ENCODE measurements at regions not wholly inside any gene's neighbourhood (a gene's known extent, or its start where the extent isn't known, plus 50 kb on each side); places are given as distances from the start of the nearest gene placed in this dataset.

- ATAC-seq (no peak), DNase-seq (ENCODE audit: low read depth, low spot score) (no peak)
- Histone ChIP-seq H3K4me3 (replicated peaks in 1 of 2; ENCODE audit: low read depth in 1 of 2, low read length in 2 of 2) (no peak overlapping the region), H3K4me2 (ENCODE audit: low read length) (no peak overlapping the region), H3K27me3 (ENCODE audit: insufficient read depth, low read length) (no peaks in the 10 kb centered on the region), H3K9me2 (ENCODE audit: insufficient read depth) (no peaks in the 10 kb centered on the region), H2AFZ (ENCODE audit: low read depth, low read length, poor library complexity, severe bottlenecking) (no peak overlapping the region), H3K79me2 (ENCODE audit: insufficient read depth, low read length) (no peaks in the 10 kb centered on the region), H3K9me3 (ENCODE audit: control insufficient read depth in 1 of 2, insufficient read depth in 1 of 2, low read depth in 1 of 2, low read length in 2 of 2) (no peaks in the 10 kb centered on the region), H4K20me1 (ENCODE audit: insufficient read depth) (no peaks in the 10 kb centered on the region), H3K4me1 (ENCODE audit: control insufficient read depth in 1 of 2, insufficient read depth in 2 of 2, low read length in 2 of 2) (no peaks in the 10 kb centered on the region), H3K9ac (ENCODE audit: low read length) (no peak overlapping the region), H3K27ac (ENCODE audit: low read depth, low read length) (no peak overlapping the region), H3K36me3 (ENCODE audit: control insufficient read depth in 1 of 2, insufficient read depth in 2 of 2, low read length in 2 of 2) (no peaks in the 10 kb centered on the region)
- intact Hi-C loops (cut with micrococcal nuclease) = no loop called here
- POLR2A ChIA-PET = no interaction called here
- BruUV-seq (replicated peaks) = no TSS peak
- CTCF ChIA-PET = interaction anchor here (2.3 kb wide), 1 partner anchor 11 kb away, joined by 9 read pairs; no protein-coding TSS in a partner anchor
- RAD21 ChIA-PET (ENCODE audit: low non-redundant PET in 1 of 2, low total read pairs in 2 of 2, uncharacterized antibody in 2 of 2, unreplicated experiment in 2 of 2) = no interaction called here
- no peak for TF ChIP-seq ZFX (IDR thresholded peaks at IDR 0.05)
- no peak for TF ChIP-seq SRF (IDR thresholded peaks at IDR 0.05; ENCODE audit: low read depth)
- TF ChIP-seq CTCF (IDR thresholded peaks at IDR 0.05 in 2 of 3, conservative IDR thresholded peaks at IDR 0.05 in 1 of 3; ENCODE audit: borderline replicate concordance in 1 of 3, insufficient read depth in 1 of 3, low read depth in 2 of 3, low read length in 2 of 3) = no peak
- TF ChIP-seq TCF7L2 (IDR thresholded peaks at IDR 0.05; ENCODE audit: borderline replicate concordance, extremely low read depth, insufficient read depth, insufficient read length) = no peak
- TF ChIP-seq SP1 (IDR thresholded peaks at IDR 0.05; ENCODE audit: low read depth) = no peak
- no peak for TF ChIP-seq YY1 (IDR thresholded peaks at IDR 0.05; ENCODE audit: extremely low read depth, insufficient replicate concordance, low read depth, low read length)
Observed at GRCh38 chr14:59009967-59010366, 178.5 kb upstream of the DAAM1 start.

GRCh38 chr14:59013672-59014298 is 174.7 kb upstream of the DAAM1 start:
- Histone ChIP-seq H3K9me2 (ENCODE audit: insufficient read depth) (no peaks in the 10 kb centered on the region), H3K79me2 (ENCODE audit: insufficient read depth, low read length) (no peaks in the 10 kb centered on the region), H4K20me1 (ENCODE audit: insufficient read depth) (no peaks in the 10 kb centered on the region), H2AFZ (ENCODE audit: low read depth, low read length, poor library complexity, severe bottlenecking) (no peak overlapping the region), H3K4me1 (ENCODE audit: control insufficient read depth in 1 of 2, insufficient read depth in 2 of 2, low read length in 2 of 2) (no peaks in the 10 kb centered on the region), H3K36me3 (ENCODE audit: control insufficient read depth in 1 of 2, insufficient read depth in 2 of 2, low read length in 2 of 2) (no peaks in the 10 kb centered on the region), H3K9ac (ENCODE audit: low read length) (no peak overlapping the region), H3K27ac (ENCODE audit: low read depth, low read length) (no peak overlapping the region), H3K4me3 (replicated peaks in 1 of 2; ENCODE audit: low read depth in 1 of 2, low read length in 2 of 2) (no peak overlapping the region), H3K4me2 (ENCODE audit: low read length) (no peak overlapping the region), H3K9me3 (ENCODE audit: control insufficient read depth in 1 of 2, insufficient read depth in 1 of 2, low read depth in 1 of 2, low read length in 2 of 2) (no peaks in the 10 kb centered on the region), H3K27me3 (ENCODE audit: insufficient read depth, low read length) (no peaks in the 10 kb centered on the region)
- ChIA-PET RAD21 (ENCODE audit: low non-redundant PET in 1 of 2, low total read pairs in 2 of 2, uncharacterized antibody in 2 of 2, unreplicated experiment in 2 of 2) (no interaction called here), CTCF (no interaction called here), POLR2A (no interaction called here)
- DNase-seq (ENCODE audit: low read depth, low spot score) = no peak
- no TSS peak for BruUV-seq (replicated peaks)
- intact Hi-C loops (cut with micrococcal nuclease) = no loop called here
- TF ChIP-seq CTCF (IDR thresholded peaks at IDR 0.05 in 2 of 3, conservative IDR thresholded peaks at IDR 0.05 in 1 of 3; ENCODE audit: borderline replicate concordance in 1 of 3, insufficient read depth in 1 of 3, low read depth in 2 of 3, low read length in 2 of 3) (no peak), CEBPB (IDR thresholded peaks at IDR 0.05; ENCODE audit: low read depth) (peak; percentile 67)
- ATAC-seq = no peak
